GM19372 (cell line): ENCODE measurements at regions not wholly inside any gene's neighbourhood (a gene's known extent, or its start where the extent isn't known, plus 50 kb on each side); places are given as distances from the start of the nearest gene placed in this dataset.
"Not testable (repeated sequence)": the region's sequence is repeated elsewhere in the genome, so short reads cannot be mapped to it uniquely, and the experiment has no call there.

Experiments used
- ATAC-seq: cut with Tn5 transposase; IDR thresholded peaks from one replicate; pipeline ENCODE4 v1.9.1; 2021; ENCODE audit warnings: mild to moderate bottlenecking, low read depth, moderate library complexity; ENCODE audit not compliant: unreplicated experiment

GRCh38 chr21:20004367-20004766 is 993.8 kb upstream of the NCAM2 start:
- ATAC-seq: no peak

- ATAC-seq: no peak
Measured at GRCh38 chr21:20010691-20011200, 987.5 kb upstream of the NCAM2 start.

GRCh38 chr21:20013851-20014250 is 984.4 kb upstream of the NCAM2 start:
- ATAC-seq: no peak

GRCh38 chr21:20016435-20017005 is 981.7 kb upstream of the NCAM2 start:
- no peak for ATAC-seq

- ATAC-seq: no peak
Measured at GRCh38 chr21:20020026-20020425, 978.2 kb upstream of the NCAM2 start.

GRCh38 chr21:20023193-20023592 is 975.0 kb upstream of the NCAM2 start:
- ATAC-seq: no peak

- no peak for ATAC-seq
Measured at GRCh38 chr21:20024741-20025140, 973.5 kb upstream of the NCAM2 start.

- no peak for ATAC-seq
Measured at GRCh38 chr21:20026543-20026942, 971.7 kb upstream of the NCAM2 start.

GRCh38 chr21:20030390-20030789 is 967.8 kb upstream of the NCAM2 start:
- no peak for ATAC-seq

- ATAC-seq: no peak
Measured at GRCh38 chr21:20031807-20032206, 966.4 kb upstream of the NCAM2 start.

- ATAC-seq: no peak
Measured at GRCh38 chr21:20040768-20041167, 957.4 kb upstream of the NCAM2 start.

GRCh38 chr21:20045197-20045596 is 953.0 kb upstream of the NCAM2 start:
- no peak for ATAC-seq

- ATAC-seq: not testable (repeated sequence)
Measured at GRCh38 chr21:20048130-20048837, 949.9 kb upstream of the NCAM2 start.

GRCh38 chr21:20083336-20083735 is 914.9 kb upstream of the NCAM2 start:
- ATAC-seq: no peak

- ATAC-seq: no peak
Measured at GRCh38 chr21:20083925-20084324, 914.3 kb upstream of the NCAM2 start.

- no peak for ATAC-seq
Measured at GRCh38 chr21:20086508-20086907, 911.7 kb upstream of the NCAM2 start.

GRCh38 chr21:20106368-20106767 is 891.8 kb upstream of the NCAM2 start:
- no peak for ATAC-seq

- no peak for ATAC-seq
Measured at GRCh38 chr21:20108016-20108415, 890.2 kb upstream of the NCAM2 start.

GRCh38 chr21:20108976-20109540 is 889.2 kb upstream of the NCAM2 start:
- no peak for ATAC-seq

GRCh38 chr21:20110368-20110767 is 887.8 kb upstream of the NCAM2 start:
- no peak for ATAC-seq

GRCh38 chr21:20151741-20152140 is 846.5 kb upstream of the NCAM2 start:
- no peak for ATAC-seq

GRCh38 chr21:20163167-20163566 is 835.0 kb upstream of the NCAM2 start:
- no peak for ATAC-seq
